NCI-H526 treated with DMSO at 0.1 percent for 48 hours (cell line): ENCODE measurements at regions not wholly inside any gene's neighbourhood (a gene's known extent, or its start where the extent isn't known, plus 50 kb on each side); places are given as distances from the start of the nearest gene placed in this dataset.

Experiments used
- DNase-seq: peaks from one replicate; lab custom pipeline; 2025; lab: John Stamatoyannopoulos, UW

DNA sequence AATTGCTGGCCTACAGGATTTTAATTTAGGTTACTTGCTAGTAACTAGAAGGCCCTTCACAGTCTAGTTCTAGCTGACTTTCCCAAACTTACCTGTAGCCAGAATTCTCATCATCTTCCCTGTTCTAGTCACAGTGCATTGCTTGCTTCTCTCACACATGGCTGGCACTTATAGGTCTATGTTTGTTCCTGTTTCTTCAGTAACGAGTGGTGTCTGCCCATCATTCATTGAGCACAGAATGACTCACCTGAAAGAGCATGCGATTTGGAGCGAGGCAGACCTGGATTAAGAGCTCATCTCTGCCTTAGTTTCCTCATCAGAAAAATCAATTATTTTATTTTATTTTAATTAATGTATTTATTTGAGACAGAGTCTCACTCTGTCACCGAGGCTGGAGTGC is 201.7 kb upstream of the ANK2 start:
- DNase-seq = no peak

DNA sequence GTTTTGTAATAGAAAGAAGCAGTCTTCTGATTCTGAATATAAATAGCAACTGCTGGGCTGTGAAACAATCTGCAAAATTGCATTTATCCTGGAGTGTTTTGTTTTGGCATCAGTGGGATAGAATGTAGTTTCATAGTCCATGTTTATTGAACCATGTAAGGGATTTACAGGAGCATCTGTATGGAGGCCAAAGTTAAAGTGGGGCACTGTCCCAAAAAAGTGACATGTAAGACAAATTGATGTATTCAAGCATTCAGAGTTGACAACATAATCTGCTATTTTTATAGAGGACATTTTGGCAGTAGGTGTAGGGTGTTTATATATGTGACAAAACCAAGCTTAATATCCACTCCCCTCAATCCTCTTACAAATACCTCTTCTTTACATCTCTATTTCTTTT is 200.5 kb upstream of the ANK2 start:
- DNase-seq = no peak

DNA sequence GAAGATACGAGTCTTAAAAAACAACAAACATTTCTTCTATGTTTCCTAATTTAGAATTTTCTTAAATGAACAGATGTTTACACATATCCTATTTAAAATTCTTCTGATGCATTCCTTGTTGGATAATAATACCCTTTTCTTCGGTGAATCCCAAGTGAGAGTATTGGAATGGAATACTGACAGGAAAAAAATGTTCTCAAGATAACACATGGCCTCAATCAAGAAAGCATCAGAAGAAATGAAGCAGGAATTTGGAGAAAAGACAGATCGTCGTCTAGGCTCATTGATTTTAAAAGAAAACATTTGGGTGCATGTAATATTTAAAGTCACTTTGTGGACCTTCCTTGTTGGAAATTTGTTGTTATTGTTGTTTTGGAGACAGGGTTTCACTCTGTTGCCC is 196.9 kb upstream of the ANK2 start:
- DNase-seq = no peak

DNA sequence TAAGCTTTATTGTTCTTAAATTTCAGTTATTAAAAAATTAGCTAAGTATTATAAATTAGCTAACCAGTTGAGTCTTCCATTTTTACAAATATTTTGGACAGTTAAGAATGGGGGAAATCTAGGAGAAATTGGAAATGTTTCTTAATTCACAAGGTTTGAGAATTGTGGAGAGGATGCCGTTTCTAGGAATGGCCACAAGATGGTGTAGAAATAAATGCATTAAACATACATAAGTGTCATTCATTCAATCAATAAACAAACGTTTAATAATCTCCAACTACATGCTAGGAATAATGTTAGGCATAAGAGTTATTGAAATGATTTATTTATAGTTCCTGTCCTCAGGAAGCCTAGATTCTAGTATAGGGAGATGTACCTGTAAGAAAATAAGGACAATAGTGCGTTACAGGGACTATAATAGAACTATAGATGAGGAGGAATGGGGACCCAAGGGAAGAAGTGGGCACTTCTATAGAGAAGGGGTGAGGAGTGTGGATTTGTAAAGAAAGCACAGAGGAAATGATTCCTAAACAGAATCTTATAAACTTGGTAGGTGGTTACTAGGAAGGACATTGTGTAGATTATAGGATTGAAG is 195.7 kb upstream of the ANK2 start:
- DNase-seq = no peak

DNA sequence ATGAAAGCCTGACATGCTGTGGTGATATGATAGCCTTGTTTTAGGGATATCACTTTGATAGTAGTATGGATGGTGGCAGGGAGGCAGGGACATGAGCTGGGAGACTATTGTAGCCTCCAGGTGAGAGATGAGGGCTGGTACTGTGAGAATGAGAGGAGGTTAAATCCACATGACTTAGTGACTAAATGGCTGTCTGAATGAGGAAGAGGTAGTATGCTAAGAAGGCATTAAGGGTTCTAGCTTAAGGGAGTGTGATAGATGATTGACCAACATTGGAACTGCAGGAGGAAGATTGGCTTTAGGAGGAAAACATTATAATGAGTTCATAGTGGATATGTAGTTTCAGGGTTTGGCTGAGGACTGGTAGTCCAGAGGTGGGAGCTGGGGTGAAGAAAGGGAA is 195.0 kb upstream of the ANK2 start:
- DNase-seq = no peak

DNA sequence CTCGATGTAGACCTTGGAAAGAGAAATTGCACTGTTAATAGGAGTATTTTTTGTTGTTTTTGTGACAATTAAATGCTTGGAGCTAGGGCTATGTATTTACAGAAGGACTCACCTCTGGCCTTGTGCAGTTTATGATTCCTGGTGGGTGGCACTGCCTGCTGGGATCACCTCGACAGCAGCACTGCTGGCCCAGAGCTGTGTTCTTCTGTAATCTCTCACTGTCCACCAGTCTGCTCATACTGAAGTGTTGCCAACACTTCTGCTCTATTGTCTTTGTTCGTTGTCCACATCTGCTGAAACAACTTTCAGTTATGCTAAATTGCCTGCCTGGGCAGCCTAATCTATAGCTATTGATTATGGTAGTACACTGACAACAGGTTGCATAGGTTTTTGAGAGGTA is 194.4 kb upstream of the ANK2 start:
- DNase-seq = no peak

DNA sequence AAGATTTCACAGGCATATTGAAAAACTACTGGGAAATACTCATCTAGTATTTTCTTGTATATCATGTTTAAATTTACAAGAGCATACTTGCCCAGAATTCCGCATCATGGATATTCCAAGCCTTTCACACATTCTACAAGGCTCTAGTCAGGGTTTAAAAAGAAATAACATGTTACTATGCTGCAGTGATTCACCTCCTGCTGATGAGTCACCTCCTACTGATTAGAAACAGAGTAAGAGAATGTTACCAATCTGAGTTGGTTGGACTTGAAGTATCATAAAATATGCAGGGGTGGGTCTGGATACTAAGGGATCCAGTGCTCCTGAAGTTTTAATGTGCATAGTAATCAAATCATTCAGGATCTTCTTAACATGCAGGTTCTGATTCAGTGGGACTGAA is 192.0 kb upstream of the ANK2 start:
- no peak for DNase-seq

DNA sequence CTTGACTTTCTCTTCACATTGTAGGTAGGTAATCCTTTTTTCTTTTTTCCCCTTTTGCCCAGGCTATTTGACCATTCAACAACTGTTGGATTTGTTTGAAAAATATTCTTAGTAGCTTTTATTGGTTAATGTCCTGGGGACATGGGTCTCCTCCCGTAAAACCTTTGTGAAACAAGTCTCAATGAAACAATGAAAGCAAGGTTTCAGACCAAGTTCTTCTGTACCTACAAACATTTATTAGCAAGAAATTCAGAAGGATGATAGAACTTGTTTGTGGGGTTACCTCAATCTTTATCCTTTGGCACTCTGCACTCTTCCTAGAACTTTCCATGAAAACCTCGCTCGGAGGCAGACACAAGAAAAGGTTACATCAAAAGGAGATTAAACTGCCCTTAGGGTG is 190.7 kb upstream of the ANK2 start:
- no peak for DNase-seq

DNA sequence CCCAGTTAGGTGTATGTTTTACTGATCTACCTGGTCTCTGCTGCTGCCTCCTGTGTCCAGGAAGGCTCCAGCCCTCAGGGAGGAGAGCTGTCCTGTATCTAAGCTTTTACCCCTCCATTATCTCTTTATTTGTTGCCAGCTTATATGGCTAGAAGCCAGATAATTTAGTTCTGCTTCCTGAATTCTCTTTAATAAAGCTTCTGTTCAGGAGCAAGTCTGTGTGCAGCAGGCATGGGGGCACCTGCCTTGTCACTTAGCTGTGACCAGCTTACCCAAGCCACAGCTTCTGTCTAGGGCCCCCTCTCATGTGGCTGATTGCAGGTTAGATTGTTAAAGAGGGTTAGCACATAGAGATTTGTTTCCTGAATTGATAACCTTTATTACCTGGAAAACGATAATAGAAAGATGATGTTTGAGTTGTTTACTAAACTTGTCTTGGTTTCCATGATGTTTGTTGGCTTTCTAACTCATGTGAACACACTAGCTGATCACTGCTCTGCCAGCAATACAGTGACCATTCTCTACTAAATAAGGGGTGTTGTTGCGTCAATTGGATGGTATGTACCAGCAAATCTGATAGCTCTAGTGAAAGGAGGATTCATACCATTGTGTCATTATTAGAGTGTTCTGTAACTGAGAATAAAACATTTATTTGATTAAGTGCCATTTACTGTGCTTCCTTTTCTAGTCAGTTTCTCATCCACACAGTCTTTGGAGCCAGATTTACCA is 189.8 kb upstream of the ANK2 start:
- DNase-seq = no peak

DNA sequence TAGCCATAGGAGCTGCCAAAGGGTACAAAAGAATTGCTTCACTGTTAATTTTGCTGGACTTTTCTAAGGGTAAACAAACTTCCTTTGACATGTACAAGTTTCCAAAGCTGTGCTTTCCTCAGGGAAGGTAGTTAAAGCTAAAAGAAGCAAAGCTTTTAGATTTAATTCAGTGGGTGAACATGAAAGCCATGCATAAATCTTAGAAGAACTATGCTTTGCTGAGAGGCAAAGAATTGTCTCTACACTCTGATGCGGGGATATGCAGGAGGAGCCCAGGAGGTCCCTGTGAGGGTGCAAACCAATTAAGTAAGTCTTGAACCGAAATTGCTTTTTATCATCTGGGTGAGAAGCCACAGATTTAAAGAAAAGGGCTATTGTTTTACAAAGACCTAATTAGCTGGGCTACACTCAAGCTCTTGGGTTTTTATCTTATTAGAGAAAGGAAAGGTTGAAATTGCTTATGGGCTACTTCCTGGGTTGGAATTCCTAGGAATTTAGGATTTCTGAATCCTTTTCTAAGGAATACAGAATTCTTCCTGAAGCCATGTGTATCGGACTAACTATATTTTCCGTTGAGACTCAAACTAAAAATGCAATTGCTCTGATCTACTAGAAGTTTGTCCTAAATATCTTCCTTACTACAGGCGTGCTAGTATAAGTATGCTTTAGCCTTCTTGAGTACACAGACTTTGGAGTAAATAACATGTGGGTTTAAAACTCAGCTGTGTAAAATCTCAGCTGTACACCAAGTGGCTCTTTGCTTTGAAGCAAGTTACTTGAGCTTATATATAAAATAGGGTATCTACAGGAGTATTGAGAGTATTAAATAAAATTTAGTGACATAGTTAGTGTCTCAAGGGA is 188.4 kb upstream of the ANK2 start:
- no peak for DNase-seq

DNA sequence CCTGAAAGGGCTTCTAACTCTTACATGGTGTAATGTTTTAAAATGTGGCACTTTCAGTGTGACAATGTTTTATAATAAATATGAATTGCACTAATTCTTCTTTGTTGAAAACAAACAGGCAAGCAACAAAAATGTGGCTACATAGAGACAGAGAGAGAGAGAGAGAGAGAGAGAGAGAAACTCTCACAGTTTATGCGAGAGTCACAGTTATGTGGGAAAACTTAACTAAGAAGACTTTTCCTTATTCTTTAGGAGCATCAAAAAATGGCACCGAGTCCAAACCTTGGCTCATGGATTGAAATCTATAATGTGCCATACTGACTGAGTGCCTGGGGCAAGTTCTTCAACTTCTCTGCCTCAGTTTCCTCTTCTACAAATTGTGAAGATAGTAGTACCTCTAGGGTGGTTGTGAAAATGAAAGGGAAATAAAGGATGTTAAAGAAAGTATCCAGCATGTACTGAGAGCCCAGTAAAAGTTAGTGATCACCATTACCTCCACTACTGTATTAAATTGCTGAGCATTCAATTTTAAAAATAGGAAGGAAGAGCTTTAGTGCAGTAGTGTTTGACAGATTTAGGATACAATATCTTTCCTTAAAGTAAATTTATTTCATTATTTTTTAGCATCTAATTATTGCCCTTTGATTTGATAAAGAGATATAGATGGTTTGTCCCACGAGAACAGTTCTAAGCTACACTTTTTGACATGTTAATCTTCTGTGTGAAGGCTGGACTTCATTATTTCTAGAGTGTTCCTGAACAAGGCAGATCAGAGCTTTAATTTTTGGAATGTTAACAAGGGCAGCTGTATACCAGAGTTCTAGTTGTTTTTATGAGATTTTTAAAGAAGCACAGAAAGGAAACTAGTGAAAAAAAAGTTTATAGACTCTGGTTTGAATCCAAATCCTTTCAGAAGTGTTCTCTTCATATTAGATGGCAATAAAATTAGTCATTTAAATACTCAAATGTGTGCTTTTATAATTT is 187.5 kb upstream of the ANK2 start:
- DNase-seq = no peak

DNA sequence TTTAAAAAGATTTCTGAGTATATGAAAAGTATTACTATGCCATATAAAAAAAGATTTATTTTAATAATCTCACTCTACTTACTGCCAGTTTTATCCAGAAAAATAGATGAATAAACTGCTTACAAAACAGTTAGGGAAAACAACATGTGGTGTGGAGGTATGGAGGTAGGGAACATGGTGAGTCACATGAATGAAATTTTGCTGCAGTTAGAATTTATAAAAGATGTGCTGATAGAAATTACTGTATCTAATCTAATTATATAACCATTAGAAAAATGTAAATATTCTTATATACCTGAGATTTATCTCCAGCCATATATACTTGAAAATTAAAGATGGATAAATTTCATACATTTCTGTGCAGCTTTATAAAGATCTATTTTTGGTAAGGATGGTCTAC is 184.0 kb upstream of the ANK2 start:
- no peak for DNase-seq

DNA sequence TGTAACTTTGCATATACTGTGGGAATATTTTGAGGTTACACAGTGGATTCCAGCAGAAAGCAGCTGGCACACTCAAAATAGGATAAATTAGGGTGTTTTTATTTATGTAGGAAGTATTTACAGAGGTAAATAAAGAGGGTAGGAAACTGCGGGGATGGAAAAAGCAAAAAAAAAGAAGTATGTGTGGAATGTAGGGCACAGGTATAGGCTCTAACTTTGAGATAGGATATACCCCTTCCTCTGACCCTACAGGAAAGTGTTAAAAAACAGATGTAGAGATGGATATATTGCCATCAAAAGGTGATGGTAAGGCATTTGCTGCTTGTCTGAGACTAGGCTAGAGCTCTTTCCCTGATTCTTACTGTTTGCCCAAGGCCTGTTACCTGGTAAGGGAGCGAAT is 173.1 kb upstream of the ANK2 start:
- DNase-seq = no peak

DNA sequence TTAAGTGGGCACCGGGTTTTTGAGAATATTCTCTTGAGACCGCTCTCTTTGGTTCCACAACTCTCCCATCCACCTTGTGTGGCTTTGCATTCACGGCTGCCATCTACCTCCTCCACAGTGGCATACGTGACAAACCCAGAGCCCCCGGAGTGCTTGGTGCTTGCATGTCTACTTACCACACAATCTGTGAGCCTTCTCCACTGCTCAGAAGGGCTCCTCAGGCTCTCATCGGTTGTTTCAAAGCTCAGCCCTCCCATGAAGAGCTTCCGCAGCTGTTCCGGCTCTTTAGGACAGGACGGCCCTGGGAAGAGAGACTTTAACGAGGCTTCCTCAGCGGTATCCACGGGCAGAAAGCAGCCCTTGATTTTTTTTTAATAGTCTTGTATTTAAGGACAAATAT is 167.6 kb upstream of the ANK2 start:
- DNase-seq = no peak

DNA sequence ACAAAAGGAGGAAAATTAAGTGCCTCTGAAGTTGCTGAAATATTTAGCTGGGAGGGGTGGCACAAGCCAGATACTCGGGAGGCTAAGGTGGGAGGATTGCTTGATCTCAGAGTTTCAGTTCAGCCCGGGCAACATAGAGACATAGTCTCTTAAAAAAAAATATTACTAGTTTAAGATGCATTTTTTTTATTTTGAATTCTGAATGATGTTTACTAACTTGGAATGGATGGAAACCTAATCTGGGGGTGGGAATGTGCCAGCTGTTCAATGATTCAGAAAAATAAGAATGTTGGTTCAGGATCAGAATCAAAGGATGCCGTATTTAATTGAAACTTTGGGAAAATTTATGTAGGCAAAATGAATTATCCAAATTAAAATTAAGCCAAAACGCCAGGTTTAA is 167.2 kb upstream of the ANK2 start:
- no peak for DNase-seq

DNA sequence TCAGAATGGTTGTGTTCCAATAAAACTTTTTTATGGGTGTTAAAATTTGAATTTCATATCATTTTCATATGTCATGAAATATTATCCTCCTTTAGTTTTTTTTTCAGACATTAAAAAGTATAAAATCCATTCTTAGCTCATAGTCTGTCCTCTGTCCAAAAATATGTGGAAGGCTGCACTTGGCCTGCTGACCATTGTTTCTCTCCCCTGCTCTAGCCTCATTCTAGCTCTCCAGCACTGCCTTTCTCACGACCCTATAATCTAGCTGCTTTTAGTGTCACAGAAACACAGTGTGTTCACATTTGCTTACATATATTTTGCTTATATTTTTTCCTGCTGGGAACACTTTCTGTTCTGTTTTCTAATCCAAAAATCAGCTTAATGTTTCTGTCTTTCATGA is 165.0 kb upstream of the ANK2 start:
- no peak for DNase-seq

DNA sequence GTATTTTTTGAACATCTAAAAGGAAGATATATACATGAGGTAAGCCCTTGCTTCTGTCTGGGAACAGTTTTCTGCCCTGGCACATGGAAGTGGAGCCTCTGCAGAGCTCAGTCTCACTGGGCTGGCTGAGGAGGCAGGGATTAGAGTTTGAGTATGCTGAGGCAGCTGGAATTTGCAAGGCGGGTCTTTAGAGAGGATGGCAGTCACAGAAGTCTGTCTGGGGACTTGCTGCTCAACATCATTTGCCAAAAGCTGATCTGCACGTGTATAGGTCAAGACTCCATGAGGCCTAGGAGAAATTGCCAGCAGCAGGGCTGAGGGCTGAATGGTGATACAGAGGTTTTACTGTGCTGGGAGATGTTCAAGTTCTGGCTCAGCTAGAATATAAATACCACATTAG is 163.6 kb upstream of the ANK2 start:
- DNase-seq = no peak

DNA sequence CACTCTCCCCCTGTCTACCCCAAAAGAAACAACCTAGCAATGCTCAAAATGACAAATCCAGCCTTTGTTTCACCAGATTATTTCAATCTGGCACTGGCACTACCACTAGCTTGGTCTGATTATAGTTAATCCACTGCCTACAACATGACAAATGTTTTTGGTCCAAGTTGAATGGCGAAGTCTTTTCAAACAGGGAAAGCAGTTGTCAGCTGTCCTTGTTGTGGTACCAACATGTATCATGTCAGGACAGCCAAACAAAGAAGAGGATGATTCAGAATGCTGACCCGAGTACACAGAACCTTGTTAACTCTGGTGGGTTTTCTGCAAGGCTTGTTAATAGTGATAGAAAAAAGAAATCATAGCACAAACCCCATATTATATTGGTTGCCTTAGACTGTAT is 160.8 kb upstream of the ANK2 start:
- DNase-seq = no peak

DNA sequence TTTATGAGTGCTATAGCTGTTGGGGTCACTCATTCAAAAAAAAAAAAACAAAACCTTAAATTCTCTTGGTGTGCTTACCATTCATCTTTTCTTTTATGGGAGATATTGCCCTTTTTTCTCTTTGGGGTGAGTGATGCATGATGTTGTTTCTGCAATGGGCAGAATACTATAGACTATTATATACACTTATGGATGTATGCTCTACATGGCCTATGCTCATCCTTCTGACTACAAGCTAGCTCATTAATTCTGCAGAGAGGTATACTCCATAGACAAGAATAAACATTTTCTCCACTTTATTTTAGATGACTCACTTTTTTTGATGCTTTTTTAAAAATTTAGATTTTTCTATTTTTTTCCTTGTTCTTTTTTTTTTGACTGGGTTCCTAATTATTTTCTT is 160.3 kb upstream of the ANK2 start:
- no peak for DNase-seq

DNA sequence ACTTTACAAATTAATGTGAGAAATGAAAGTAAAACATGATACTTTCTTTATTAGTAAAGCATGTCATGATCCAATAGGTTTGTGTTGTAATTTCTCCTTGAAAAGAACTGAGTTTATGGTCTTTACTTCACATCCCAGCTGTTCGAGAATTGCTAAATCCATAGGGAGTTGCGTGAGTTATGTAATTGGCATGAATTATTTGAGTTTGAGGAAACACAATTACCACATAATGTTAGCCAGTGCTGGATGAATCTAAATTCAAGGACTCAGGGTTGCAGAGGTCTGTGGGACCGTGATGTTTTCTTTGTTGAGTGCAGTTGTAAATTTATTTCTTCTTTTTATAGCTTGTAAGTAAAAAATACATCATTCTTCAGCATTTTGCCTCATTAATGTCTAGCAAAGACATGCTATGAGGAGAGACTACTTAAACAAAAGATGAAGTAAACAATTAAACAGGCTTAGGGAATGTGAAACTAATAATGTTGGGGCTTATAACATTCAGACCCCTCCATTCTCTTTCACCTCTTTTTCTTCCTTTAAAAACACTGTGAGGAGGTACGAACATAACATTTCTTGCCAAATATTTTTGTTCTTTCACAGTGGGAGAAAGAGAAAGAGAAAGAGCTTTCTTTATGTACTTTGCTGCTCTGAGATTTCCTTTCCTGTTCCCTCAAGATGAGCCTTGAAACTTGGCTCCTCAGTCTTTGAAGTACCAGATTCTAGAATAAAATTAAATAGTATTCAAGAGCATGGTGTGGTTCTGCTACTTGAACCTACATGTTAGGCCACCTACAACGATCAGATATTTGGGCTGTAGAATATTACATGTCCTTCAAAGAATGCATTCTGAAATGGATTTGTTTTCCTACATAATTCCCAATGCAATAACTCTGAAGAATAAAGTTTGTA is 159.6 kb upstream of the ANK2 start:
- DNase-seq = no peak

DNA sequence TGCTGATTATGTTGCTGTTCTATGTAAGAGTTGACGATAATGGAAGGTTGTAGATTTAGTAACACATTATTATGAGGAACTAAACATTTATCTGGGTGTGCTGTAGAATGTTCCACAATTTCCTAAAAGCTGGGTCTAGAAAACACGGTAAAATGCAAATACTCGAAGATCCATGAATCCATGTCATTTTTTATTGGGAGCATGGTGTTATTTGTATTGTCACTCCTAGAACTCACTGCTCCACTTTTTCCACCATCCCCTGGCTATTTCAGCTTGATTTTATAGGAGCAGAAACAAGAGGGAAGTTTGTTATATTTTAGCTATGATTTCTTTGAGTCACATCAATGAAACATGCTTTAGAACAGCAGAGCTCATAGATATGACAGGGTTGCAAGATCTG is 155.0 kb upstream of the ANK2 start:
- no peak for DNase-seq
